Hepatocyte (in vitro differentiated cells): ENCODE measurements at regions not wholly inside any gene's neighbourhood (a gene's known extent, or its start where the extent isn't known, plus 50 kb on each side); places are given as distances from the start of the nearest gene placed in this dataset.

ENCODE experiments used
- DNase-seq: peaks from one replicate; pipeline ENCODE4 v3.0.0-alpha.2; 2016; ENCODE audit warnings: low spot score
- H2AFZ ChIP-seq: fragments of 200-600 bp; sonication (generic); 2 replicates; pipeline ENCODE4 v1.6.0; 2016; ENCODE audit warnings: antibody characterized with exemption, mild to moderate bottlenecking
- H3K27ac ChIP-seq: fragments of 200-600 bp; sonication (generic); 2 replicates; pipeline ENCODE4 v1.5.1; 2016; ENCODE audit warnings: mild to moderate bottlenecking
- H3K27me3 ChIP-seq: fragments of 200-600 bp; sonication (generic); 2 replicates; pipeline ENCODE4 v1.6.1; 2016
- H3K36me3 ChIP-seq: fragments of 200-600 bp; sonication (generic); replicated peaks from 2 replicates; pipeline ENCODE4 v1.5.1; 2016; ENCODE audit warnings: low read depth; ENCODE audit not compliant: insufficient read depth
- H3K4me1 ChIP-seq: fragments of 200-600 bp; sonication (generic); 2 replicates; pipeline ENCODE4 v1.5.1; 2016; ENCODE audit warnings: mild to moderate bottlenecking, moderate library complexity; ENCODE audit not compliant: insufficient read depth
- H3K4me2 ChIP-seq: fragments of 200-600 bp; sonication (generic); 2 replicates; pipeline ENCODE4 v1.6.0; 2016
- H3K4me3 ChIP-seq: fragments of 200-600 bp; sonication (generic); 2 replicates; pipeline ENCODE4 v1.5.1; 2016; ENCODE audit warnings: mild to moderate bottlenecking
- H3K79me2 ChIP-seq: fragments of 200-600 bp; sonication (generic); 2 replicates; pipeline ENCODE4 v1.6.0; 2017; ENCODE audit warnings: mild to moderate bottlenecking
- H3K9me2 ChIP-seq: fragments of 200-600 bp; sonication (generic); replicated peaks from 2 replicates; pipeline ENCODE4 v1.6.0; 2017; ENCODE audit warnings: mild to moderate bottlenecking; ENCODE audit not compliant: insufficient read depth
- H3K9me3 ChIP-seq: fragments of 200-600 bp; sonication (generic); 2 replicates; pipeline ENCODE4 v1.5.1; 2016; ENCODE audit warnings: low read depth, mild to moderate bottlenecking
- H4K20me1 ChIP-seq: fragments of 200-600 bp; sonication (generic); 2 replicates; pipeline ENCODE4 v1.6.0; 2016; ENCODE audit warnings: mild to moderate bottlenecking; ENCODE audit not compliant: insufficient read depth, poor library complexity, severe bottlenecking
- EZH2 ChIP-seq: fragments of 200-600 bp; sonication (generic); IDR thresholded peaks from 2 replicates; pipeline ENCODE4 v1.6.1; 2016; ENCODE audit warnings: antibody characterized with exemption, mild to moderate bottlenecking, borderline replicate concordance
- EZH2phosphoT487 ChIP-seq: fragments of 200-600 bp; sonication (generic); IDR thresholded peaks from one replicate; pipeline ENCODE4 v1.6.1; 2018; ENCODE audit warnings: antibody characterized with exemption, mild to moderate bottlenecking, low read depth, moderate library complexity; ENCODE audit not compliant: unreplicated experiment, severe bottlenecking
- WGBS: methylation state at CpG from one replicate; pipeline ENCODE4 v1.1.6; 2016; ENCODE audit warnings: low lambda C conversion rate; ENCODE audit errors: missing lambda C conversion rate; 5-methylcytosine and 5-hydroxymethylcytosine counted together
- TF ChIP-seq, protein P1 (sequence below): fragments of 200-600 bp; sonication (generic); IDR thresholded peaks from 2 replicates; pipeline ENCODE4 v1.5.1; 2016; ENCODE audit warnings: antibody characterized with exemption, mild to moderate bottlenecking; ENCODE audit not compliant: poor library complexity

DNA sequence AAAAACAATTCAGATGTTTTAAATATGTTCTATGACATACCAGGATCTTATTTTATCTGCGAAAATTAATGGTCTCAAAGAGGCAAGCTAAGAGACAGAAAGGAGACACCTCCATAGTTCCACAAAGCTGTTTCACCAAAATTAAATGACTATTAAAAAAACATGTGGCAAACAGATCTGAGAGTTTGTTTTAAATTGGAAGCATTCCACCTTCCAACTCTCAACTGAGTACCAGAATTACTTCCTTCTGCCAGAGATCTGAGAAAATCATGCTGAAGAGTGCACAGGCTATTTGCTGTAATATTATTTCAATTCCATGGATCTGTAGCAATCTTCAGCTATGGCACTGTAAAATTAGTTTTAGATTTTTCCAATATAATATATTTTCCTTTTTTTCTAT lies 669.5 kb upstream of the MARCKS start:
- Histone ChIP-seq H3K36me3 (no peaks in the 10 kb centered on the region), H3K4me2 (peak overlapping the region; percentile 58), H3K9me2 (no peaks in the 10 kb centered on the region), H3K27me3 (no peaks in the 10 kb centered on the region), H3K79me2 (no peaks in the 10 kb centered on the region), H3K27ac (peak overlapping the region; percentile 73), H3K9me3 (no peaks in the 10 kb centered on the region), H3K4me1 (peaks cover 22% of the 10 kb centered on the region), H2AFZ (no peak overlapping the region), H3K4me3 (no peak overlapping the region), H4K20me1 (no peaks in the 10 kb centered on the region)
- WGBS: 80% methylated on average over 1 of the region's 1 CpG
- no peak for DNase-seq
- TF ChIP-seq EZH2 (no peak), EZH2phosphoT487 (no peak)
- TF ChIP-seq, protein P1, sequence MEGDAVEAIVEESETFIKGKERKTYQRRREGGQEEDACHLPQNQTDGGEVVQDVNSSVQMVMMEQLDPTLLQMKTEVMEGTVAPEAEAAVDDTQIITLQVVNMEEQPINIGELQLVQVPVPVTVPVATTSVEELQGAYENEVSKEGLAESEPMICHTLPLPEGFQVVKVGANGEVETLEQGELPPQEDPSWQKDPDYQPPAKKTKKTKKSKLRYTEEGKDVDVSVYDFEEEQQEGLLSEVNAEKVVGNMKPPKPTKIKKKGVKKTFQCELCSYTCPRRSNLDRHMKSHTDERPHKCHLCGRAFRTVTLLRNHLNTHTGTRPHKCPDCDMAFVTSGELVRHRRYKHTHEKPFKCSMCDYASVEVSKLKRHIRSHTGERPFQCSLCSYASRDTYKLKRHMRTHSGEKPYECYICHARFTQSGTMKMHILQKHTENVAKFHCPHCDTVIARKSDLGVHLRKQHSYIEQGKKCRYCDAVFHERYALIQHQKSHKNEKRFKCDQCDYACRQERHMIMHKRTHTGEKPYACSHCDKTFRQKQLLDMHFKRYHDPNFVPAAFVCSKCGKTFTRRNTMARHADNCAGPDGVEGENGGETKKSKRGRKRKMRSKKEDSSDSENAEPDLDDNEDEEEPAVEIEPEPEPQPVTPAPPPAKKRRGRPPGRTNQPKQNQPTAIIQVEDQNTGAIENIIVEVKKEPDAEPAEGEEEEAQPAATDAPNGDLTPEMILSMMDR: no peak

DNA sequence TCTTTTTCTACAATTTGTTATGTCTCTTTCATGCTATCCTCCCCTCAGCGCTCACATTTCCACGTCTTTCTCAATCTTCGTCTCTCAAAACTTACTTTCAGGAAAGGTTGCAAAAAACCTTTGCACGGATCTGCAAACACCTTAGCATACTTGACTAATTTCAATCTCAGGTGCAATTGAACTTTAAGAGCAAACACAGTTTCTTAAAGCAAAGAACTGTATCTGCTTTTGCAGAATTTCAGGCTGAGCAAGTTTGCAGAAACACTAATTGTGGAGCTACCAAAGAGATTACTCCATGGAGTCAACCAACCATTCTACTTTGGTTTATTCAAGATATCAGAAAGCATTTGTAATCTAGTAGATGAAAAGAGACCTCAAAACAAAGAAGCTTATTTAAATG lies 668.2 kb upstream of the MARCKS start:
- TF ChIP-seq EZH2phosphoT487 (no peak), EZH2 (no peak)
- TF ChIP-seq, protein P1: no peak
- no peak for DNase-seq
- 71% methylated on average over 4 of the region's 4 CpGs for WGBS
- peak overlapping the region; percentile 58 for H3K4me2 ChIP-seq
- H3K79me2 ChIP-seq: no peaks in the 10 kb centered on the region
- H3K36me3 ChIP-seq: no peaks in the 10 kb centered on the region
- peak overlapping the region; percentile 73 for H3K27ac ChIP-seq
- no peaks in the 10 kb centered on the region for H4K20me1 ChIP-seq
- no peaks in the 10 kb centered on the region for H3K27me3 ChIP-seq
- H3K4me3 ChIP-seq: no peak overlapping the region
- H3K9me2 ChIP-seq: no peaks in the 10 kb centered on the region
- H3K4me1 ChIP-seq: peaks cover 22% of the 10 kb centered on the region
- no peak overlapping the region for H2AFZ ChIP-seq
- H3K9me3 ChIP-seq: no peaks in the 10 kb centered on the region

DNA sequence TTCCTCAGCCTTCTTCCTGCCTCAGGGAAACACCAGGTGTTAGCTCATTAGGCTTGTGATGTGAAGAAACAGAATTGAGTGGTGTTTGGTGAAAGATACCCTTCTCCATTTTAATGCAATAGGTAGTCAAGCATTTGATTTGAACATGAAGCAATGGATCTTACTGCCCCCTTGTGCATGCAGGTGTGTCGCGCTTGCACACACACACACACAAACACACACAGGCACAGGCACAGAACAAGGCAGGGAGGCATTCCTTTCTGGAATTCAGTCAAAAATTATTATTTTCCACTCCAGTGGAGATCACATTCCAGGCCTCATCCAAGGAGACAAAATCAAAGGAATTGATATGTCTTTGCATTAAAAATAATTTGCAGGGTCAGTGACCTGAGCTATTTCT lies 667.0 kb upstream of the MARCKS start:
- H3K36me3 ChIP-seq: no peaks in the 10 kb centered on the region
- H4K20me1 ChIP-seq: no peaks in the 10 kb centered on the region
- no peak overlapping the region for H3K27ac ChIP-seq
- TF ChIP-seq, protein P1: peak; percentile 14
- TF ChIP-seq EZH2phosphoT487: no peak
- H3K27me3 ChIP-seq: no peaks in the 10 kb centered on the region
- H3K4me2 ChIP-seq: no peak overlapping the region
- H3K9me2 ChIP-seq: no peaks in the 10 kb centered on the region
- H3K9me3 ChIP-seq: no peaks in the 10 kb centered on the region
- WGBS: 100% methylated on average over 2 of the region's 2 CpGs
- H3K4me3 ChIP-seq: no peak overlapping the region
- no peak overlapping the region for H2AFZ ChIP-seq
- peaks cover 22% of the 10 kb centered on the region for H3K4me1 ChIP-seq
- DNase-seq: no peak
- H3K79me2 ChIP-seq: no peaks in the 10 kb centered on the region

DNA sequence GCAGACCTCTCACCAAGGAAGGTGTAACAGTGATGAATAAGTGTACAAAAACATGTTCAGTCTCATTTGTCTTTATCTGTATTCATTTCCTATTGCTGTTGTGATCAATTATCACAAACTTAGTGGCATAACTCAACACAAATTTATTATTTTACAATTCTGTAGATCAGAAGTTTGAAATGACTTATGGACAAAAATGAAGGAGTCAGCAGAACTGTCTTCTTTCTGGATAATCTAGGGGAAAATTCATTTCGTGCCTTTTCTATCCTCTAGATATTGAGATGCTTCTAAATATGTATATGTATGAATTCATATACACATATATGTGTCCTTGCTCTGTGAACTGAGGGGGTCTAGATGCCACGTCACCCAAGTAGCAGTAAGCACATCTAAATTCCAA lies 663.1 kb upstream of the MARCKS start:
- H3K27ac ChIP-seq: no peak overlapping the region
- no peaks in the 10 kb centered on the region for H3K9me3 ChIP-seq
- H3K36me3 ChIP-seq: no peaks in the 10 kb centered on the region
- H4K20me1 ChIP-seq: no peaks in the 10 kb centered on the region
- H3K4me1 ChIP-seq: peaks cover 7% of the 10 kb centered on the region
- H3K9me2 ChIP-seq: no peaks in the 10 kb centered on the region
- H3K4me2 ChIP-seq: no peak overlapping the region
- no peak overlapping the region for H2AFZ ChIP-seq
- H3K27me3 ChIP-seq: no peaks in the 10 kb centered on the region
- DNase-seq: no peak
- 95% methylated on average over 2 of the region's 2 CpGs for WGBS
- no peaks in the 10 kb centered on the region for H3K79me2 ChIP-seq
- H3K4me3 ChIP-seq: no peak overlapping the region
- TF ChIP-seq, protein P1: no peak
- TF ChIP-seq EZH2phosphoT487: no peak
- TF ChIP-seq EZH2: no peak
